ENCODE measurements at regions not wholly inside any gene's neighbourhood (a gene's known extent, or its start where the extent isn't known, plus 50 kb on each side); places are given as distances from the start of the nearest gene placed in this dataset.

DNA sequence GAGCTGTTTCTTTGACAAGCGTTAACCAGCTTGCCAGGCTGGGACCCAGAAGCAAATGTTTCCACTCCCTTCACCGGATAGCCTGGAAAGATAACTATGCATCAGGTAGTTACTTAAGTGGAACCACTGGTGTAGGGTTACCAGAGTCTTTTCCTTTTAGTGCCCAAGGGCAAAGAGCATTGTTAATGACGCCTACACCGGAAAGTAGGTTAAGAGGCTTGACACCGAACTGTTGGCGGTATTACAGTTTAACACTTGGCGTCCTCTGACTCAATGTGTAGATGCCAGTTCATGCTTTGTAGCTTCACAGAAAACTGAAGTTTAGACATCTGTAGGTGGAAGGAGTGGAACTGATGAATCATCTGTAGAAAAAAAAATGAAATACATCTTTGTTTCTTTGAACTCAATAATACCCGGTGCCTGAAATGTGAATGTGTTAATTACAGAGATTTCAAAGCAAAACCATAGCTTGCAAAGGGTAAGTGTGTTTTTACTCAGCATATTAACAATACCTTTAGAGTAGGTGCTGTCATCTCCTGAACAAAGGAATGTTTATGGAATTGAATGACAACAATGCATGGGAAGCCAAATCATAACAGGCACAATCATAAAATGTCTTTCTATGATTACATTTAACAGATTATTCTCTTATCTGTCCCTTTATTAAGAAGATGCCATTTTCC, 426.7 kb upstream of the SALL1 start:
- H3K27ac ChIP-seq = no peak overlapping the region
- H3K4me1 ChIP-seq (ENCODE audit: control insufficient read depth in 1 of 2, low read depth in 2 of 2) = no peaks in the 10 kb centered on the region
- no peaks in the 10 kb centered on the region for H3K27me3 ChIP-seq (replicated peaks; ENCODE audit: insufficient read depth)
- DNase-seq (ENCODE audit: low spot score) = no peak
- H3K9me3 ChIP-seq = no peaks in the 10 kb centered on the region
- ATAC-seq (ENCODE audit: insufficient number of reproducible peaks, low FRiP score, low read depth) = no peak
- no peaks in the 10 kb centered on the region for H3K36me3 ChIP-seq
- TF ChIP-seq, protein P1, sequence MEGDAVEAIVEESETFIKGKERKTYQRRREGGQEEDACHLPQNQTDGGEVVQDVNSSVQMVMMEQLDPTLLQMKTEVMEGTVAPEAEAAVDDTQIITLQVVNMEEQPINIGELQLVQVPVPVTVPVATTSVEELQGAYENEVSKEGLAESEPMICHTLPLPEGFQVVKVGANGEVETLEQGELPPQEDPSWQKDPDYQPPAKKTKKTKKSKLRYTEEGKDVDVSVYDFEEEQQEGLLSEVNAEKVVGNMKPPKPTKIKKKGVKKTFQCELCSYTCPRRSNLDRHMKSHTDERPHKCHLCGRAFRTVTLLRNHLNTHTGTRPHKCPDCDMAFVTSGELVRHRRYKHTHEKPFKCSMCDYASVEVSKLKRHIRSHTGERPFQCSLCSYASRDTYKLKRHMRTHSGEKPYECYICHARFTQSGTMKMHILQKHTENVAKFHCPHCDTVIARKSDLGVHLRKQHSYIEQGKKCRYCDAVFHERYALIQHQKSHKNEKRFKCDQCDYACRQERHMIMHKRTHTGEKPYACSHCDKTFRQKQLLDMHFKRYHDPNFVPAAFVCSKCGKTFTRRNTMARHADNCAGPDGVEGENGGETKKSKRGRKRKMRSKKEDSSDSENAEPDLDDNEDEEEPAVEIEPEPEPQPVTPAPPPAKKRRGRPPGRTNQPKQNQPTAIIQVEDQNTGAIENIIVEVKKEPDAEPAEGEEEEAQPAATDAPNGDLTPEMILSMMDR (IDR thresholded peaks at IDR 0.05) = no peak
- no peak overlapping the region for H3K4me3 ChIP-seq

DNA sequence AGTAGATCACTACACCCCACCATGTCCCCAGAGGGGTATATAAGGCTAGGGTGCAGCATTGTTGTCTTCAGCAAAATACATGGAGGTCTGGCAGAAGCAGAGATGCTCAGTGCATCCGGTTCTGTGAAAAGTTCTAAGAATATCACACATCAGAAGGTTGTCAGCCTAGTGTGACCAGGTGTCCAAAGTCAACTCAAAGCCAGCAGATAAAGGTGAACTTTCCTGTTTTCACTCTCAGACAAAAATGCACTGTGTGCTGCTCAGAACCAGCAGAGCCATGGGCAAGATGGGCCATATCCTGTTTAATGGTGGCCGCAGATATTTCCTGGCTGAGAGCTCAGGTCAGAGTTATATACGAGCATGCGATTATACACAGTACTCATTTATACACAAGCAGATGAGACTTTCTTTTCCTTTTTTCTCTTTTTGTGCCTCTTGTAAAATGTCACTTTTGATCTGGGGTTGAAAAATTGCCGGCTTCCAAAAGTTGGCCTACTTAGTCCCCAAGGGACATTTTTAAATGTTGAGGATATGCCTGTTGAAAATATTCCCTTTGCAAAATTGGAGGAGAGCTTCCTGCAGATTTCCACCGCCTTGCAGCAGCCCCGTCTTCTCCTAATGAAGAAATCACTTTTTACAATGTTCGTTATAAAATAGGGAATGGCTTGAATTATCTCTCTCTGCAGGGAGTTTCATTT, 425.6 kb upstream of the SALL1 start:
- H3K27ac ChIP-seq = no peak overlapping the region
- no peak overlapping the region for H3K4me3 ChIP-seq
- no peaks in the 10 kb centered on the region for H3K4me1 ChIP-seq (ENCODE audit: control insufficient read depth in 1 of 2, low read depth in 2 of 2)
- no peak for ATAC-seq (ENCODE audit: insufficient number of reproducible peaks, low FRiP score, low read depth)
- no peaks in the 10 kb centered on the region for H3K36me3 ChIP-seq
- TF ChIP-seq, protein P1 (IDR thresholded peaks at IDR 0.05) = no peak
- DNase-seq (ENCODE audit: low spot score) = no peak
- H3K27me3 ChIP-seq (replicated peaks; ENCODE audit: insufficient read depth) = no peaks in the 10 kb centered on the region
- H3K9me3 ChIP-seq = no peaks in the 10 kb centered on the region

DNA sequence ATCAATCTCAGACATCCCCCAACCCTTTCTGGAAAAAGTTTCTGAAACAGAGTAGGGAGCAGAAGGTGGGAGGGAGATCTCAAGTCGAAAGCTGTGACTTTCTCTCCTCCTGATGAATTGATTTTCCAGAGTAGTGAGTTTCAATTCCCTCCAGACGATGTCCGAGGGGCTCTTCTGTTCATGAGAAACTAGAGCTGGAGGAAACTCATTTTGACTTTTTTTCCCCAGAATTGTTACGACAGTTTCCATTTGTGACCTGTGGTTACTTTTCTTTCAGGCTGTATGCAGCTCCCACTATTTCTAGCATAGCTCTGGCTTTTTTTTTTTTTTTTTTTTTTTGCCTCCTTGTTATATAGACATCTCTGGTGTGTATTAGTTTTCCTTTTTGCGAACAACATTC, 422.1 kb upstream of the SALL1 start:
- H3K36me3 ChIP-seq = no peaks in the 10 kb centered on the region
- no peak for ATAC-seq (ENCODE audit: insufficient number of reproducible peaks, low FRiP score, low read depth)
- H3K27me3 ChIP-seq (replicated peaks; ENCODE audit: insufficient read depth) = no peaks in the 10 kb centered on the region
- H3K4me3 ChIP-seq = no peak overlapping the region
- no peaks in the 10 kb centered on the region for H3K9me3 ChIP-seq
- no peaks in the 10 kb centered on the region for H3K4me1 ChIP-seq (ENCODE audit: control insufficient read depth in 1 of 2, low read depth in 2 of 2)
- DNase-seq (ENCODE audit: low spot score) = no peak
- H3K27ac ChIP-seq = no peak overlapping the region
- TF ChIP-seq, protein P1 (IDR thresholded peaks at IDR 0.05) = no peak

DNA sequence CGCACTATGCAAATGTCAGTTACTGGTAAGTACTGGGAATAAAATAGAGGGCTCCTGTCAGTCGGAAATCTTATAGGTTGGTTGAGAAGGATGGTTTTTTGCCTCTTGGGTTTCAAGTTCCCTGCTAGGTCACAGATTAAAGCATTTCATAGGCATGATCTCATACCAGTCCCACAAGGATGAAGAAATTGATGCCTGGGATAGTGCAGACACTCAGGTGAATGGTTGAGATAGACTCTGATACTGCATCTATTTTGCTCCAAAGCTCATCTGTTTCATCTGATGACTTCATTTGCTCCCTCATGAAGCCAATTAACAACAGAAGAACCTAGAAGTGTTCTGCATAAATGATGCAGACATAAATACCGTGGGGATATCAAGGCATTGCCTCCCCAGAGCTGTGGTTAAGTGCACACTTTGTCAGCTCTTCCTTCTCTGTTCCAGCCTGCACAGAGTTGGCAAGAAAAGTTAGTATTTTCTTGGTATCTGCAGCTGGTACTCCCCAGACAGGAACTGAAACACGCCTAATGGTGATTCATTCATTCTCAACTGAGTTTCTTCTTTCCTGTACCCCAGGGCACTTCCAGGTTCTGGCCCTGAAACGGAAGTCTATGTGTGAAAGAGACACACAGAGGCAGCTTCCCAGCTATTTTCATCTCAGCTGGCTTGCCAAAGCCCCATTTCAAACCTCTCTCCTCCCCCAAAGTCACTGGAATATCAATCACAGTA, 418.3 kb upstream of the SALL1 start:
- no peak overlapping the region for H3K27ac ChIP-seq
- H3K4me1 ChIP-seq (ENCODE audit: control insufficient read depth in 1 of 2, low read depth in 2 of 2) = no peaks in the 10 kb centered on the region
- ATAC-seq (ENCODE audit: insufficient number of reproducible peaks, low FRiP score, low read depth) = no peak
- no peaks in the 10 kb centered on the region for H3K36me3 ChIP-seq
- H3K4me3 ChIP-seq = no peak overlapping the region
- no peak for DNase-seq (ENCODE audit: low spot score)
- TF ChIP-seq, protein P1 (IDR thresholded peaks at IDR 0.05) = no peak
- no peaks in the 10 kb centered on the region for H3K27me3 ChIP-seq (replicated peaks; ENCODE audit: insufficient read depth)
- no peaks in the 10 kb centered on the region for H3K9me3 ChIP-seq

DNA sequence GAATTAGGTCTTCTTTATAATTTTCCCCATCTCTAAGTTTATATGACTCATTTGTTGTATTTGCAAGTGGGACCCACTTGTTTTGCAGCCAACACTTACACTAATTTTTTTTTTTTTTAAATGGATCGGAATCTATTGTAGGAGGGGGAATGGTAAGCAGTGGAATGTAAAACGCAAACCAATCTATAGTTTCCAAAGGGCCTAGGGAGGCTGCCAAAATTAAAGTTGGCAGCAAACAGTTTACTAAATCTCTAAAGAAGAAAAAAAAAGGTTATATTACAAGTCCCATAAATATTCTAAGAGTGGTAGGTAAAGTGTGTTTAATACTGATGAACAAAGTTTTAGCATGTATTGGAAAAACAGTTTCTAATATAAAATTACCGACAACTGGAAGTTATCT, 416.8 kb upstream of the SALL1 start:
- Histone ChIP-seq H3K27ac (no peak overlapping the region), H3K27me3 (replicated peaks; ENCODE audit: insufficient read depth) (no peaks in the 10 kb centered on the region), H3K4me3 (no peak overlapping the region), H3K4me1 (ENCODE audit: control insufficient read depth in 1 of 2, low read depth in 2 of 2) (no peaks in the 10 kb centered on the region), H3K36me3 (no peaks in the 10 kb centered on the region), H3K9me3 (no peaks in the 10 kb centered on the region)
- ATAC-seq (ENCODE audit: insufficient number of reproducible peaks, low FRiP score, low read depth) = no peak
- DNase-seq (ENCODE audit: low spot score) = no peak
- TF ChIP-seq, protein P1 (IDR thresholded peaks at IDR 0.05) = no peak

Measured in thoracic aorta (tissue), 2 donors.